Right ventricle myocardium superior (tissue), 1 donor: ENCODE measurements at regions not wholly inside any gene's neighbourhood (a gene's known extent, or its start where the extent isn't known, plus 50 kb on each side); places are given as distances from the start of the nearest gene placed in this dataset.
A peak's percentile ranks its signal among the peaks of the same experiment; 100 is the strongest.
"Not testable (repeated sequence)": the region's sequence is repeated elsewhere in the genome, so short reads cannot be mapped to it uniquely, and the experiment has no call there.

Experiments used
- ATAC-seq: fragments of 200-7000 bp; cut with Tn5 transposase; one replicate; pipeline ENCODE4 v1.9.1; 2020; ENCODE audit warnings: mild to moderate bottlenecking; ENCODE audit not compliant: poor library complexity
- DNase-seq: peaks from one replicate; pipeline ENCODE4 v3.0.0-alpha.2; 2020
- intact Hi-C: fragments of 100-400 bp; cut with DNase I; formaldehyde crosslinking; loops from one replicate; pipeline ENCODE4 v1.11.2; 2022
- donor health status: DM: no; HTN: yes; CAD: no; lungs with severe emphysema.

- intact Hi-C loops, result no loop called here
- DNase-seq (no peak), ATAC-seq (no peak)
Measured at GRCh38 chr7:142468871-142469665, 211.2 kb upstream of the PRSS58 start.

- ATAC-seq, intact Hi-C loops, DNase-seq: not testable (repeated sequence)
Measured at GRCh38 chr7:142467056-142467655, 209.3 kb upstream of the PRSS58 start.

GRCh38 chr7:142463401-142463850 lies 205.6 kb upstream of the PRSS58 start:
- ATAC-seq (no peak), DNase-seq (no peak)
- intact Hi-C loops, result no loop called here

- intact Hi-C loops, result no loop called here
- ATAC-seq (no peak), DNase-seq (no peak)
Measured at GRCh38 chr7:142461437-142461836, 203.6 kb upstream of the PRSS58 start.

- ATAC-seq (no peak), DNase-seq (no peak)
- intact Hi-C loops, result no loop called here
Measured at GRCh38 chr7:142460402-142461117, 202.7 kb upstream of the PRSS58 start.

- ATAC-seq (peak; percentile 68), DNase-seq (no peak)
- intact Hi-C loops, result no loop called here
Measured at GRCh38 chr7:142459551-142459963, 201.7 kb upstream of the PRSS58 start.

GRCh38 chr7:142457146-142457703 lies 199.4 kb upstream of the PRSS58 start:
- ATAC-seq, result no peak

GRCh38 chr7:142455392-142455791 lies 197.5 kb upstream of the PRSS58 start:
- DNase-seq (no peak), ATAC-seq (no peak)
- intact Hi-C loops, result no loop called here

More at GRCh38 chr7:142457146-142457703, 199.4 kb upstream of the PRSS58 start:
- DNase-seq, result no peak
- intact Hi-C loops, result no loop called here

- DNase-seq (no peak), ATAC-seq (no peak)
Measured at GRCh38 chr7:142454862-142455261, 197.0 kb upstream of the PRSS58 start.

GRCh38 chr7:142452791-142453190 lies 194.9 kb upstream of the PRSS58 start:
- DNase-seq, result no peak
- ATAC-seq, result no peak
- intact Hi-C loops, result no loop called here

More at GRCh38 chr7:142454862-142455261, 197.0 kb upstream of the PRSS58 start:
- intact Hi-C loops, result no loop called here

GRCh38 chr7:142451817-142452216 lies 194.0 kb upstream of the PRSS58 start:
- DNase-seq (no peak), ATAC-seq (no peak)
- intact Hi-C loops, result no loop called here

GRCh38 chr7:142451296-142451695 lies 193.4 kb upstream of the PRSS58 start:
- DNase-seq (no peak), ATAC-seq (no peak)
- intact Hi-C loops, result no loop called here

- no peak for ATAC-seq
- DNase-seq, result no peak
Measured at GRCh38 chr7:142450695-142451094, 192.8 kb upstream of the PRSS58 start.

GRCh38 chr7:142450206-142450605 lies 192.3 kb upstream of the PRSS58 start:
- ATAC-seq (no peak), DNase-seq (no peak)
- intact Hi-C loops, result no loop called here

More at GRCh38 chr7:142450695-142451094, 192.8 kb upstream of the PRSS58 start:
- intact Hi-C loops, result no loop called here

GRCh38 chr7:142448857-142449256 lies 191.0 kb upstream of the PRSS58 start:
- DNase-seq, intact Hi-C loops, ATAC-seq: not testable (repeated sequence)

- intact Hi-C loops, result no loop called here
- ATAC-seq (no peak), DNase-seq (no peak)
Measured at GRCh38 chr7:142447762-142448161, 189.9 kb upstream of the PRSS58 start.

- ATAC-seq, result no peak
- intact Hi-C loops, result no loop called here
- DNase-seq, result no peak
Measured at GRCh38 chr7:142445019-142445686, 187.3 kb upstream of the PRSS58 start.

GRCh38 chr7:142443216-142444010 lies 185.6 kb upstream of the PRSS58 start:
- intact Hi-C loops, result no loop called here
- ATAC-seq (no peak), DNase-seq (no peak)
